Activated T-helper 9 cell treated with anti-CD3 and anti-CD28 coated beads, Interleukin-2, amount 50 U/mL, for 16 hours (primary cell): ENCODE measurements at regions not wholly inside any gene's neighbourhood (a gene's known extent, or its start where the extent isn't known, plus 50 kb on each side); places are given as distances from the start of the nearest gene placed in this dataset.
"Not testable (repeated sequence)": the region's sequence is repeated elsewhere in the genome, so short reads cannot be mapped to it uniquely, and the experiment has no call there.

Experiments used
- DNase-seq: peaks from one replicate; pipeline ENCODE4 v3.0.0-alpha.2; 2020; ENCODE audit warnings: low read depth

DNA sequence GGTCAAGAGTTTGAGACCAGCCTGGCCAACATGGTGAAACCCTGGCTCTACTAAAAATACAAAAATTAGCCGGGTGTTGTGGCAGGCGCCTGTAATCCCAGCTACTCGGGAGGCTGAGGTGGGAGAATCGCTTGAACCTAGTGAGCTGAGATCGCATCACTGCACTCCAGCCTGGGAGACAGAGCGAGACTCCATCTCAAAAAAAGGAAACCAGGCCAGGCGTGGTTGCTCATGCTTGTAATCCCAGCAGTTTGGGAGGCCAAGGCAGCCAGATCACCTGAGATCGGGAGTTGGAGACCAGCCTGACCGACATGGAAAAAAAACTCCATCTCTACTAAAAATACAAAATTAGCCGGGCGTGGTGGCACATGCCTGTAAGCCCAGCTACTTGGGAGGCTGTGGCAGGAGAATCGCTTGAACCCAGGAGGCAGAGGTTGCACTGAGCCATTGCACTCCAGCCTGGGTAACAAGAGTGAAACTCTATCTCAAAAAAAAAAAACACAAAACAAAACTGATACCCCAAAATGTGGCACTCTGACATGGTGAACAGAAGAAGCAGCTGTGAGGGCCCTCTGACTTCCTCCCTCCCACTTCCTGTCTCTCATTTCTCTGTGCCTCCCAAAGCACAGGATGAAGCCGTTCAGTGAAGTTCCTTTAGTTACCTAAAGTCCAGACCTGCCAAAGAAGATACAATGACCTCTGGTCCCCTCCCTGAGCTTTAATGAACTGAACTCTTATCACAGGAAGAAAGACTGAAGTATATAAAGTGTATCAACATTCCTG is 93.2 kb upstream of the GRIN2A start:
- not testable (repeated sequence) for DNase-seq

DNA sequence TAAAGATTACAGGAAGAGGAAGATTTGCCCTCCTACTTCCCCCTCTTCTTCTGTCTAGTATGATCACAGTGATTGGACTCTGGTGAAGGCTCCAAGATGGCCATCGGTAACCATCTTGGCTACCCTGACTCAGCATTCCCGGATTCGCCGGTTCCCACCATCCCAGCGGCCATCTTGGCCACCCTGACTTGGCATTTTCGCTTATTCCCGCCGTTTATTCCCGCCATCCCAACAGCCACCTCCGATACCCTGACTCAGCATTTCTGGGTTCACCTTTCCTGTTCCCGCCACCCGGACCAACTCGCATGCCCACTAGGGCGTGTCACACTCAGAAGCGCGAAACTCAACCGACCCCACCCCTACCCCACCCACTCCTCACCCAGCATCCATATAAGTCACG is 95.4 kb upstream of the GRIN2A start:
- DNase-seq, result no peak

DNA sequence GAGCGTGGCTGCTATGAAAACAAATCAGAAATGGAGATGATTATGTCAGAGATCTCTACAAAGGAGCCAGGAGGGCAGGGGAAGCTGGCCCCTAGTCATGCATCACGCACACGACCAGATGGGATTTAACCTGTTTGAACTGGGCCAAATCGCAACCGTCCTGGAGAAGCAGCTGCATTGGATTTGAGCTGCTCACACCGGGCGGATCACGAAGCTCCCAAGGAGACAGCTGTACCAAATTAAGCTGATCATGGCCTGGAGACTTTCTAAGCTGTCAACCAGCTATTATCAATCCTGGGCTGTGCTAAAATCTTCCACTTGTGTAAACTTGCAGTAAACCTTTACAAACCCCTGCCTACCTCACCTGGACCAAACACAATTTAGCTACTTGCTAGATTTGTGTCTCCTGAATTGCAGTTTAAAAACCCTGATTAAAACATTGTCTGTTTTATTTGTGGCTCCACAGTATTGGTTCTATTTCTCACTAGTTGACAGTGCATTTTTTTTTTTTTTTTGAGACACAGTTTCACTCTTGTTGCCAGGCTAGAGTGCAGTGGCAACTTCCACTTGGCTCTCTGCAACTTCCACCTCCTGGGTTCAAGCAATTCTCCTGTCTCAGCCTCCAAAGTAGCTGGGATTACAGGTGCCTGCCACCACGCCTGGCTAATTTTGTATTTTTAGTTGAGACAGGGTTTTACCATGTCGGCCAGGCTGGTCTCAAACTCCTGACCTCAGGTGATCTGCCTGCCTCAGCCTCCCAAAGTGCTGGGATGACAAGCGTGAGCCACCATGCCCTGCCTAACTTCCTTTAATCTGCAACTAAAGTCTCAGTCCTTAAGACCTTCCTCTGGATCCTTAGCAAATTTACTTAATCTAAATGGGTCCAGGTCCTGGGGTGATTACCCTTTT is 98.3 kb upstream of the GRIN2A start:
- DNase-seq, result no peak

DNA sequence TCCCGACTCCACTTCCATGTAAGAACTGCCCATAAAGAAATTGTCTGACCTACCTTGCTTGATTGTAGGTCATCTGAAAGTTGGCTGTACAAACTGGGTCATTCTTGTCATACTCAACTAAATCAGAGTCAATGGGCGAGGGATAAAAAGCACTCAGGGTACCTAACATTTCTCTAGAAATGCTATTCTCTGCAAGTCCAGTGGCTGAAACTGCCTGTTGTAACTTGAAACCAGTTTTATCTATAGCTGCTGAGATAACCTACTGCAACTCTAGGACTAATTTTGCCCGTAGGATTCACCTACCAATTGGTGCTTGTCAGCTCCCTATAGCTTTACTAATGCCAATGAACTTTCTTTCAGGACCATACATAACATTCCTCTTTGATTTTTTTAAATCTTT is 100.1 kb upstream of the GRIN2A start:
- DNase-seq, result no peak

DNA sequence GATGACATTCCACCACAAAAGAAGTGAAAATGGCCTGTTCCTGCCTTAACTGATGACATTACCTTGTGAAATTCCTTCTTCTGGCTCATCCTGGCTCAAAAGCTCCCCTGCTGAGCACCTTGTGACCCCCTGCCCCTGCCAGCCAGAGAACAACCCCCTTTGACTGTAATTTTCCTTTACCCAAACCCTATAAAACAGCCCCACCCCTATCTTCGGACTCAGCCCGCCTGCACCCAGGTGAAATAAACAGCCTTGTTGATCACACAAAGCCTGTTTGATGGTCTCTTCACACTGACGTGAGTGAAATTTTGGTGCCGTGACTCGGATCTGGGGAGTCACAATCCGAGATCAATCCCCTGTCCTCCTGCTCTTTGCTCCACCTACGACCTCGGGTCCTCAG is 101.0 kb upstream of the GRIN2A start:
- not testable (repeated sequence) for DNase-seq

DNA sequence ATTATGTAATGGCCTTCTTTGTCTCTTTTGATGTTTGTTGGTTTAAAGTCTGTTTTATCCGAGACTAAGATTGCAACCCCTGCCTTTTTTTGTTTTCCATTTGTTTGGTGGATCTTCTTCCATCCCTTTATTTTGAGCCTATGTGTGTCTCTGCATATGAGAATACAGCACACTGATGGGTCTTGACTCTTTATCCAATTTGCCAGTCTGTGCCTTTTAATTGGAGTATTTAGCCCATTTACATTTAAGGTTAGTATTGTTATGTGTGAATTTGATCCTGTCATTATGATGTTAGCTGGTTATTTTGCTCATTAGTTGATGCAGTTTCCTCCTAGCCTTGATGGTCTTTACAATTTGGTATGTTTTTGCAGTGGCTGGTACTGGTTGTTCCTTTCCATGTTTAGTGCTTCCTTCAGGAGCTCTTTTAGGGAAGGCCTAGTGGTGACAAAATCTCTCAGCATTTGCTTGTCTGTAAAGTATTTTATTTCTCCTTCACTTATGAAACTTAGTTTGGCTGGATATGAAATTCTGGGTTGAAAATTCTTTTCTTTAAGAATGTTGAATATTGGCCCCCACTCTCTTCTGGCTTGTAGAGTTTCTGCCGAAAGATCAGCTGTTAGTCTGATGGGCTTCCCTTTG is 95.3 kb upstream of the ATF7IP2 start:
- not testable (repeated sequence) for DNase-seq

DNA sequence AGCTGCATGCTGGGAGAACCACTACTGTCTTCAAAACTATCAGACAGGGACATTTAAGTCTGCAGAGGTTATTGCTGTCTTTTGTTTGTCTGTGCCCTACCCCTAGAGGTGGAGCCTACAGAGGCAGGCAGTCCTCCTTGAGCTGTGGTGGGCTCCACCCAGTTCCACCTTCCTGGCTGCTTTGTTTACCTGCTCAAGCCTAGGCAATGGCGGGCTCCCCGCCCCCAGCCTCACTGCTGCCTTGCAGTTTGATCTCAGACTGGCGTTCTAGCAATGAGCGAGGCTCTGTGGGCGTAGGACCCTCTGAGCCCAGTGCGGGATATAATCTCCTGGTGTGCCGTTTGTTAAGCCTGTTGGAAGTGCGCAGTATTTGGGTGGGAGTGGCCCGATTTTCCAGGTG is 93.7 kb upstream of the ATF7IP2 start:
- DNase-seq, result not testable (repeated sequence)

DNA sequence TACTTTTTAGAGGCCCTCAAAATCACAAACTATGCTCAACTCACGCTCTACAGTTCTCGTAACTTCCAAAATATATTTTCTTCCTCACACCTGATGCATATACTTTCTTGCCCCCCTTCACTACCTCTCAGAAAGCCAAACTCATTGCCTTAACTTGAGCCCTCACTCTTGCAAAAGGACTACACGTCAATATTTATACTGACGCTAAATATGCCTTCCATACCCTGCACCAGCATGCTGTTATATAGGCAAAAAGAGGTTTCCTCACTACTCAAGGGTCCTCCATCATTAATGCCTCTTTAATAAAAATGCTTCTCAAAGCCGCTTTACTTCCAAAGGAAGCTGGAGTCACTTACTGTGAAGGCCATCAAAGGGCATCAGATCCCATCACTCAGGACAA is 92.9 kb upstream of the ATF7IP2 start:
- DNase-seq, result not testable (repeated sequence)

DNA sequence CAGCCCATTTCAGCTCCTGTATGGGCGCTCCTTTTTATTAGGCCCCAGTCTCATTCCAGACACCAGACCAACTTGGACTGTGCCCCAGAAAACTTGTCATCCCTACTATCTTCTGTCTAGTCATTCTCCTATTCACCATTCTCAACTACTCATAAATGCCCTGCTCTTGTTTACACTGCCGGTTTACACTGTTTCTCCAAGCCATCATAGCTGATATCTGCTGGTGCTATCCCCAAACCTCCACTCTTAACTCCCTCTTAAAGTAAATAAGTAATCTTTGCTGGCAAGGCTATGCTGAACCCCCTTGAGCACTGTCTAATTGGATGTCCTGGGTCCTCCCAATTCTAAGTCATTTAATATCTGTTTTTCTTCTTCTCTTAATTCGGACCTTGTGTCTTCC is 91.7 kb upstream of the ATF7IP2 start:
- not testable (repeated sequence) for DNase-seq

DNA sequence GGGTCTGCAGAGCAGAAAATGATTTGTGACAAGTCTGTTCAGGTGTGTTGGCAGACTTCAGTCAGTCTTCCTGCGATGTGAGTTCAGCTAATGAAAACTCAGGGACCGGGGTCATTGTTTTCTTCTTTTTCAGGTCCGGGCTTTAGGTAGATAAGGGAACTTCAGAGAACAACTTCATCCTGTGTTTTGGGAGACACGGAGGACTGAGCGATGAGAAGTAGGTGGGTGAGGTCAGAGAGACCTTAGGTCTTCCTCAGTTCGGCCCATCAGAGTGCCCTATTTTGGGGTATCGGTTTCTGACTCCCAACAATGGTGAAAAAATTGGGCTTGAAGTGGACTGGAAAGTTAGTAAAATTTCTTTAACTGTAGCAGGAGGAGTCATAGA is 88.9 kb upstream of the ATF7IP2 start:
- no peak for DNase-seq

DNA sequence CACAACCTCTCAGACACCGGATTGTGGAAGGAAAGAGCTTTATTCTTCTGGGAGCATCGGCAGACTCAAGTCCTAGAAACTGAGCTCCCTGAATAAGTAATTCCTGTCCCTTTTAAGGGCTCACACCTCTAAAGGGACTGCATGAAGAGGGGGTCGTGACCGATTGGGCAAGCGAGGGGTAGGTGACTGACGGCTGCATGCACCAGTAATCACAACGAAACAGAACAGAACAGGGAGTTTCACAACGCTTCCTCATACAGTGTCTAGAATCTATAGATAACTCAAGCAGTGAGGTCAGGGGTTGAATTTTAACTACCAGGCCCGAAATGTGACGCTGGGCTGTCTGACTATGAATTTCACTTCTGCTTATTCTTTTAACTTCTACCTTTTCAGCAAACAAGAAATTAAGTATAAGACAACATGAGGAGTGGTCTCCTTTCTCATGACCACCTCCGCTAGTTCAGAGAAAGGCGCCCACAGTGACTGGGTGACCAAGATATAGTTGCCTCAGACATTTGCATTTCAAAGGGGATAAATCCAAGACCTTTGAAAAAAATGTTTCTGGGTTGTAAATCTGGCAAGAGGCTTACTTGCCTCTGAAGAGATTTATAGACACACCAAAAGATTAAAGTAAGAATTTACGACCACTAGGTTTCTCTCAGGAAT is 88.4 kb upstream of the ATF7IP2 start:
- no peak for DNase-seq

DNA sequence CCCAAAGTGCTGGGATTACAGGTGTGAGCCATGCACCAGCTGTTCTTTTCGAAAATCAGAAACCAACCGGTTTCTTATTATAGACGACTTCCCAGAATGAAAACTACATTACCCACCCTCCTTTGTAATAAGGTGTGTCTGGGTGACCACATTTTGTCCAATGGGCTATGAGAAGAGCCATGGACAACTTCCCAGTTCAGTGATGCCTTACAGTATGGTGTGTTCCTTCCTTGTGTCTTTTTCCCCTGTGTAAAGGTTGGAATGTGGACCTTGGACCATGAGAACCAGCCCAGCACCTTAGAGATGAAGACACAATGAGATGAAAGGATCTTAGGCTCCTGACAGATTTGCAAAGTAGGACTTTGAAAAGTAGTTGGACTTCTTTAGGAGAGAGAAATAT is 85.0 kb upstream of the ATF7IP2 start:
- no peak for DNase-seq

DNA sequence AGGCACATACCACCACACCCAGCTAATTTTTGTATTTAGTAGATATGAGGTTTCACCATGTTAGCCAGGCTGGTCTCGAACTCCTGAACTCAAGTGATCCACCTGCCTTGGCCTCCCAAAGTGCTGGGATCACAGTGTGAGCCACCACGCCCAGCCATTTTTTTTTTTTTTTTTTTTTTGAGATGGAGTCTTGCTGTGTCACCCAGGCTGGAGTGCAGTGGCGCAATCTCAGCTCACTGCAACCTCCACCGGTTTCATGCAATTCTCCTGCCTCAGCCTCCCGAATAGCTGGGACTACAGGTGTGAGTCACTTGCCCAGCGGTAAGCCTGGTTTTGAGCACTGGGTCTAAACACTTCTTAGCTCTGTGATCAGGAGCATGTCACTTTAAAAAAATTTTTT is 84.3 kb upstream of the ATF7IP2 start:
- not testable (repeated sequence) for DNase-seq

DNA sequence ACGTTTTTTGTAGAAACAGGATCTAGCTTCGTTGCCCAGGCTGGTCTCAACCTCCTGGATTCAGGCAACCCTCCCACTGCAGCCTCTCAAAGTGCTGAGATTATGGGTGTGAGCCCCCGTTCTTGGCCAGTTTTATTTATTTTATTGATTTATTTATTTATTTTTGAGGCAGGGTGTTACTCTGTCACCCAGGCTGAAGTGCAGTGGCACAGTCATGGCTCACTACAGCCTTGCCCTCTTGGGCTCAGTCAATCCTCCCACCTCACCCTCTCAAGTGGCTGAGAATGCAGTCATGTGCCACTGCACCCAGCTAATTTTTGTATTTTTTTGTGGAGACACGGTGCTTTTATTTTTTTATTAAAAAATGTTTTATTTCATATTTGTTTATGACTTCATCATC is 79.9 kb upstream of the ATF7IP2 start:
- no peak for DNase-seq

DNA sequence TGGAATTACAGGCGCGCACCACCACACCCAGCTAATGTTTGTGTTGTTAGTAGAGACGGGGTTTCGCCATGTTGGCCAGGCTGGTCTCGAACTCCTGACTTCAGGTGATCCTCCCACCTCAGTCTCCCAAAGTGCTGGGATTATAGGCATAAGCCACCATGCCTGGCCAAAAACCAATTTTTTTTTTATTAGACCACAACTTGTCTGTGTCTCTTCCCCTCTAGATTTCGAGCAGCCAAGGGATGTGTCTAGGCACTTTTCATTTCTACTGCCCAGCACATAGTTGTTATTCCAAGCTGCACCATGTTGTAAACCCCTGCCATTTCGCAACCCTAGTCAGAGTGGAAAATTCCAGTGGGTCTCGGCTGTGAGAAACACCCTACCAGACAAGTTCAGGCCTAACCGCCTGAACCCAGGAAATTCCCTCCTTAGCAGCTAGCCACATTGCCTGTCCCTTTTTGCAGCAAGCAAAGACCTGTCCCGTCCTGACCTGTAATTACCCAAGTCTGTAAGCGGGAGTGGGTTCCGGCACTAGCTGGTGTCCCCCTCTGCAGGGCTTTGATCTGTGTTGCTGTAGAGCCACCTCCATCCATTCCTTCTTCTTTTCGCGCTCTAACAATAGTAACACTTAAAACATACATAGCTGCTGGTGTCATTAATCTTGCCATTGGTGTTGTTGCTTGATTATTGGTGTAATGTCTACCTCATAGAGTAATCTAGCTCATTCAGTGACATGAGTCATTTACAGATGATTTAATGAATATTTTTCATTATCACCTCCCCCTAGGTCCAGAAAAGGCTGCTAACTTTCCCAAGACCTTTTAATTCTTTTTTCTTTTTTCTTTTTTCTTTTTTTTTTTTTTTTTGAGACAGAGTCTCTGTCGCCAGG is 77.3 kb upstream of the ATF7IP2 start:
- no peak for DNase-seq

DNA sequence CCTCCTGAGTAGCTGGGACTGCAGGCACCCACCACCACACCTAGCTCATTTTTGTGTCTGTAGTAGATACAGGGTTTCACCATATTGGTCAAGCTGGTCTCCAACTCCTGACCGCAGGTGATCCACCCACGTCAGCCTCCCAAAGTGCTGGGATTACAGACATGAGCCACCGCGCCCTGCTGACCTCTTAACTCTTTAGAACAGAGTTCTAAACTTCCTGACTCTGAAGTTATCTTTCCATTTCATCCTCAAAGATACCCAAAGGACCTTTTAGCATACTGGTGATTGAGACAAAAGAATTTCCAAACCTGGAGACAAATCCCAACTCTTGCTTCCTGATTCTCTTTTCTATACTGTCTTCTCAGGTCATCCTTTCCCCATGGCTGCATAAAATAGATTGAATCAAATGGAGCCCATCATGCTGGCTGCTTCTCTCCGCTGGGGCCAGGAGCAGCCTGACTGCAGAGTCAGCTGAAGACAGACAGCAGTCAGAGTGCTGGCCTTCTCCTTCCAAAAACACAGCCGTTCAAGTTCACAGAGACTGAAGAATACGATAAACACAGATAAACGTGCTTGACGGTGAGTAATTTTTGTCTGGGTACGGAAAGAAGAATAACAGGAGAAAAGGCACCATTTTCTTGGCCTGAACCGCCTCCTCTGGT is 76.5 kb upstream of the ATF7IP2 start:
- DNase-seq, result no peak

DNA sequence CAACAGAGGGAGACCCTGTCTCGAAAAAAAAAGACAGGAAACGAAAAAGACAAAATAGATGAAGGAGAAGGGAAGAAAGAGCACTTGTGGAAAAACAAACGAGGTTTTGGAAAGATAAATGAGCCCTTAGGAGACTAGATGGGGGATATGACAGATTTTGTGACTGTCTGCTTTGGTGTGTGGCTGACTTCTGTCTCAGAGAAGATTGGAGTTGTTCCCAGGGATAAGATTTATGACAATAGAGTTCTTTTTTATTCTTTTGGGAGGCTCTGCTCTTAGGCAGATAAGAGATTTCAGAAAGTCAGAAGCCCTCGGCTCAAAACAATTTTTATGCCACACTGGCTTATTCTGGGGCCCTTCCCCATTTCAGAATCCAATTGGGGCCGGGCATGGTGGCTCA is 73.9 kb upstream of the ATF7IP2 start:
- no peak for DNase-seq

DNA sequence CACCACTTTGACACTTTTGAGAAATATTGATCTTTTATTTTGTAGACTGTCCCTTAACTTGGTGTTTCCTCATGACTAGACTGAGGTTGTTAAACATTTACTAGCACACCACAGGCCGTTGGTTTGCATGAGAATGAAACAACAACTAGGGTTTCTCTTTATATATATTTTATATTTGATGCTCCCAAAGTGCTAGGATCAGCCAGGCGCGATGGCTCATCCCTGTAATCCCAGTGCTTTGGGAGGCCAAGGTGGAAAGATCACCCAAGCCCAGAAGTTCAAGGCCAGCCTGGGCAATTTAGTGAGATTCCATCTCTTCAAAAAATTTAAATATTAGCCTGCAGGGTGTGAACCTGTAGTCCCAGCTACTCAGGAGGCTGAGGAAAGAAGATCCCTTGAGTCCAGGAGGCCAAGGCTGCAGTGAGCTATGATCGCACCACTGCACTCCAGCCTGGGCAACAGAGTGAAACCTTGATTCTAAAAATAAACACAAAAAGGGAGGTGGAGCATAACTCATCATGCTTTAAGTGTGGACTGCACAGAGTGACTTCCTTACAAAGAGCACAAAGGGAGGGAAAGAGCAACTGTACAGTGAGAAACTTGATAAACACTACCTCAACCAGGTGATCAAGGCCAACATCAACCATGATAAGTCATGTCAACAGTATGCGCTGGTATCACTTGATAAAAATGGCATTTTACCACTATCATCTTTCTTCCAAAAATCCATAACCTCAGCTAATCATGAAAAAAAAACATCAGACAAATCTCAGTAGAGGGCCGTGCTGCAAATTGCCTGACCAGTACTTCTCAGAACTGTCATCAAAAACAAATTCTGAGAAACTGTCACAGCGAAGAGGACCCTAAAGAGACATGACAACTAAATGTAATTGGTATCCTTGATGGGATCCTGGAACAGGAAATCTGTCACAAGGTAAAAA is 72.8 kb upstream of the ATF7IP2 start:
- DNase-seq, result no peak

DNA sequence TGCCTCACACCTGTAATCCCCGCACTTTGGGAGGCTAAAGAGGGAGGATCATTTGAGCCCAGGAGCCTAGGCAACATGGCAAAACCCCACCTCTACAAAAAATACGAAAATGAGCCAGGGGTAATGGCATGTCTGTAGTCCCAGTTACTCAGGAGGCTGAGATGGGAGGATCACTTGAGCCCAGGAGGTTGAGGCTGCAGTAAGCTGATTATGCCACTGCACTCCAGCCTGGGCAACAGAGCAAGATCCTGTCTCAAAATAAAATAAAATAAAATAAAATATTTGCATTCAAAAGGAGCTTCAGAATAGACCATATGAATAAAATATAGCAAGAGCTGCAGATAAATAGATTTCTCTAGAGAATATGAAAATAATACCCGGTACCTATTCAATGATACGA is 71.5 kb upstream of the ATF7IP2 start:
- no peak for DNase-seq

DNA sequence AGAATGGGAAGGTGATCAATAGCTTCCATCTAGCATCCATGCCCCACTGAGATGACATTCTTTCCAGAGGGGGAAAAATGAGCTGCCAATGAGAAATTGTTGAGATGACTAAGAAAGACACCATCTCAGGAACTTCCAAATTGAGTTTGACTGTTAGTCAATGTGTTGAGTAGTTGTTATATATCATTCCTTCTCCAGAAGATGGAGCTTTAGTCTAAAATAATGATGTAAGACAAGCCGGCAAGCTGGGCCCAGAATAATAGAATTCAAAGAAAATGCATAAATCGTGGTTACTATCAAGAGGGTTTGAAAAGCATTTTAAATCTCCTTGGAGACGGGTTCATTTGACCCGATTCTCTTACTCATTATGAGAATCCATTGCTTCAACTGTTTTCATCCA is 71.0 kb upstream of the ATF7IP2 start:
- no peak for DNase-seq
